ENCODE measurements at regions not wholly inside any gene's neighbourhood (a gene's known extent, or its start where the extent isn't known, plus 50 kb on each side); places are given as distances from the start of the nearest gene placed in this dataset.

DNA sequence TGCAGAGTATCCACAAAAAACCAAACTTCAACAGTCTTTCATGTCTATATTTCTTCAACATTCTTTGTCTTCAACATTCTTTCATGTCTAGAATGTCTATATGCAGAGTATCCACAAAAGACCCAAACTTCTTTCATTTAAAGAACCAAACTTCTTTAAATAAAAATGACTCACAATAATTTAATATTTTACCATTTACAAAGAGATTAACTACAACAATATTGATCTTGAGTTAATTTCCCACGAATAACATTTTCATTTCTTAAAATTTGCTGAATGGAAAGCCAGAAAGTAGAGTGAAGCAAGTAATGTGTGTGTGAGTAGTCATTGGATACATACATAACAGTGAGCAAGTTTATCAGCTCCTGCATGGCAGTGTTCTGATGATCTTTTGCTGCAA lies 1069.7 kb downstream of the EFNB2 start, which contains the start of gene DAOA:
Gene DAOA (plus strand): TSS at position 301 of the 400 bp plus-strand sequence.
- no peaks in the 10 kb centered on the region for H3K4me1 Mint-ChIP-seq (ENCODE audit: low read depth, unreplicated experiment)
- H3K4me3 Mint-ChIP-seq (ENCODE audit: unreplicated experiment) = no peak within 1 kb of the TSS
- TF ChIP-seq, protein P1, sequence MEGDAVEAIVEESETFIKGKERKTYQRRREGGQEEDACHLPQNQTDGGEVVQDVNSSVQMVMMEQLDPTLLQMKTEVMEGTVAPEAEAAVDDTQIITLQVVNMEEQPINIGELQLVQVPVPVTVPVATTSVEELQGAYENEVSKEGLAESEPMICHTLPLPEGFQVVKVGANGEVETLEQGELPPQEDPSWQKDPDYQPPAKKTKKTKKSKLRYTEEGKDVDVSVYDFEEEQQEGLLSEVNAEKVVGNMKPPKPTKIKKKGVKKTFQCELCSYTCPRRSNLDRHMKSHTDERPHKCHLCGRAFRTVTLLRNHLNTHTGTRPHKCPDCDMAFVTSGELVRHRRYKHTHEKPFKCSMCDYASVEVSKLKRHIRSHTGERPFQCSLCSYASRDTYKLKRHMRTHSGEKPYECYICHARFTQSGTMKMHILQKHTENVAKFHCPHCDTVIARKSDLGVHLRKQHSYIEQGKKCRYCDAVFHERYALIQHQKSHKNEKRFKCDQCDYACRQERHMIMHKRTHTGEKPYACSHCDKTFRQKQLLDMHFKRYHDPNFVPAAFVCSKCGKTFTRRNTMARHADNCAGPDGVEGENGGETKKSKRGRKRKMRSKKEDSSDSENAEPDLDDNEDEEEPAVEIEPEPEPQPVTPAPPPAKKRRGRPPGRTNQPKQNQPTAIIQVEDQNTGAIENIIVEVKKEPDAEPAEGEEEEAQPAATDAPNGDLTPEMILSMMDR (IDR thresholded peaks at IDR 0.05; ENCODE audit: partially characterized antibody, unreplicated experiment) = no peak
- H3K36me3 Mint-ChIP-seq (ENCODE audit: unreplicated experiment) = no peaks in the 10 kb centered on the region
- no peak within 1 kb of the TSS for H3K27ac Mint-ChIP-seq (ENCODE audit: unreplicated experiment)
- no peak for DNase-seq
- H3K9me3 Mint-ChIP-seq (ENCODE audit: unreplicated experiment) = no peaks in the 10 kb centered on the region
- H3K27me3 Mint-ChIP-seq (ENCODE audit: unreplicated experiment) = no peaks in the 10 kb centered on the region

DNA sequence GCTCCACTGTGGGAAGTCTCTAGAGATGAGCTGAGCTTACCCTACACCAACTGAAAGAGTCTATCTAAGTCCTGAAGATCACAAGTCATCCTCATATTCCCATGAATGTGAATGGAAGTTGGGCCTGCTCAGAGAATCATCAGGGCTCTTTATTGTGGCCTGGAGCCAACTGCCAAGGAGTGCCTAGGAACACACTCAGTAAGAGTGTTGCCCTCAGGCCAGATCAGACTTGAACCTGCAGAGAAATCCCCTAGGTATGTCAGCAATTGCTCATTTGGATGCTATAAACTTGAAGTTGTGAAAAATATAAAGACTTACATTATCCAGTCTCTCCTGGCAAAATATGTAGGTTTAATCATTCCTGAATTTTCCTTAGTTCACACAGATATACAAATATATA lies 1070.2 kb downstream of the EFNB2 start:
- Mint-ChIP-seq H3K4me3 (ENCODE audit: unreplicated experiment) (no peak overlapping the region), H3K9me3 (ENCODE audit: unreplicated experiment) (no peaks in the 10 kb centered on the region), H3K36me3 (ENCODE audit: unreplicated experiment) (no peaks in the 10 kb centered on the region), H3K27me3 (ENCODE audit: unreplicated experiment) (no peaks in the 10 kb centered on the region), H3K4me1 (ENCODE audit: low read depth, unreplicated experiment) (no peaks in the 10 kb centered on the region), H3K27ac (ENCODE audit: unreplicated experiment) (no peak overlapping the region)
- no peak for DNase-seq
- TF ChIP-seq, protein P1 (IDR thresholded peaks at IDR 0.05; ENCODE audit: partially characterized antibody, unreplicated experiment) = no peak

DNA sequence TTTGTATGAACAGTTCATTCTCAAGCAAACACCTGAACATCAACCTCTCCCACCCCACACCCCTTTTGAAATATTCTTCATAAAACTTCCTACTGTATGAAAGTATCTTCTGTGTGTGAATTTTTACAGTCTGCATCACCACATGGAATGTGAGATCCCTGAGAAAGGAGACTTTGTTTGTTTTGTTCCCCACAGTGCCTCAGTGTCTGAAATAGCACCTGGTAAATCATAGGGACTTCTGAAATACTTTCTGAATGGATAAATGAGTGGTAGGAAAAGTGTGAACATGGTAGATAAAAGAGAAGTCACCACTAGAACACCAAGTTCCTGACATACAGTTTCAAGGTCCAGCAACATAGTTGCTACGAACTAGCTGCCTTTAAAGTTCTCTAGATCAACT lies 1071.2 kb downstream of the EFNB2 start:
- H3K27me3 Mint-ChIP-seq (ENCODE audit: unreplicated experiment) = no peaks in the 10 kb centered on the region
- no peak for DNase-seq
- no peaks in the 10 kb centered on the region for H3K9me3 Mint-ChIP-seq (ENCODE audit: unreplicated experiment)
- H3K27ac Mint-ChIP-seq (ENCODE audit: unreplicated experiment) = no peak overlapping the region
- H3K4me1 Mint-ChIP-seq (ENCODE audit: low read depth, unreplicated experiment) = no peaks in the 10 kb centered on the region
- H3K4me3 Mint-ChIP-seq (ENCODE audit: unreplicated experiment) = no peak overlapping the region
- TF ChIP-seq, protein P1 (IDR thresholded peaks at IDR 0.05; ENCODE audit: partially characterized antibody, unreplicated experiment) = no peak
- H3K36me3 Mint-ChIP-seq (ENCODE audit: unreplicated experiment) = no peaks in the 10 kb centered on the region

DNA sequence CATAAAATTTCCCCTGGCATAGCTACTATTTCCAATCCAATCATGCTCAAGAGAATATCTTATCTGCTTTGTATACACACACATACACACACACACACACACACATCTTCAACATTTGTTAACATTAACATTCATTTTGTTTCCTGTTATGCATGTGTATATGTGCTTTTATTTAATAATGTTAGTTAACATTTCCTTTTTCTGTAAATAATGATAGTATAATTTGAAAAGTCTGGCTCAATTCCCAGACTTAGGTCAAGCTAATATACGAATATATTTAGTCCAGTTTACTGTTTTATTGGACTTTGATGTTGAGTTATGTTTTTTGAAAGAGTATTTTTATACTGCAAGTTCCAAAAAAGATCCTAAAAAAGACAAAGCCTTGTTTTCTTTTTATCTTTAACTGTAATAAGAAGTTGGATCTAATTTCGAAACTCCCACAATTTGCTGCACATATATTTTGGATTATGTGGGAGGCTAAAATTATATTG lies 1072.4 kb downstream of the EFNB2 start:
- H3K4me1 Mint-ChIP-seq (ENCODE audit: low read depth, unreplicated experiment) = no peaks in the 10 kb centered on the region
- DNase-seq = no peak
- H3K27ac Mint-ChIP-seq (ENCODE audit: unreplicated experiment) = no peak overlapping the region
- H3K9me3 Mint-ChIP-seq (ENCODE audit: unreplicated experiment) = no peaks in the 10 kb centered on the region
- TF ChIP-seq, protein P1 (IDR thresholded peaks at IDR 0.05; ENCODE audit: partially characterized antibody, unreplicated experiment) = no peak
- no peaks in the 10 kb centered on the region for H3K27me3 Mint-ChIP-seq (ENCODE audit: unreplicated experiment)
- H3K4me3 Mint-ChIP-seq (ENCODE audit: unreplicated experiment) = no peak overlapping the region
- H3K36me3 Mint-ChIP-seq (ENCODE audit: unreplicated experiment) = no peaks in the 10 kb centered on the region

DNA sequence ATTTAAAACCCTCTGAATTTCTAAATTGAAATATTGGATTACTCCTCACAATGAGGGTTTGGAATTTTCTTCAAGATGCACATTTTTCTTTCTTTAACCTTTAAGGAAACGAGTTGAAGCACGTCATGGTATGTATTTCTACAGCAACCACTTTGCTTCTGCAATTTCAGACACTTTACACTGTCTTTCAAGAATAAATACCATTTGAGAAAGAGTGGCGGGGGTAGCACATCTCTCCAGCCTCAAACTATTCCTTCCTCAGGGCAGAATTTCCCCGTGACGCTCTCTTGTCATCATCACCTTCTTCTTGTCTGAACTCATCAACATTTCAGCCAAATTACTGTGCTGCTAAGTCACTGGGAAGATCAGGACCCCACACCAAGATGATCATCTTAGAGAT lies 1073.4 kb downstream of the EFNB2 start:
- TF ChIP-seq, protein P1 (IDR thresholded peaks at IDR 0.05; ENCODE audit: partially characterized antibody, unreplicated experiment) = no peak
- no peak overlapping the region for H3K4me3 Mint-ChIP-seq (ENCODE audit: unreplicated experiment)

More for the DNA sequence above, 1073.4 kb downstream of the EFNB2 start:
- Mint-ChIP-seq H3K36me3 (ENCODE audit: unreplicated experiment) (no peaks in the 10 kb centered on the region), H3K27ac (ENCODE audit: unreplicated experiment) (no peak overlapping the region), H3K4me1 (ENCODE audit: low read depth, unreplicated experiment) (no peaks in the 10 kb centered on the region), H3K9me3 (ENCODE audit: unreplicated experiment) (no peaks in the 10 kb centered on the region), H3K27me3 (ENCODE audit: unreplicated experiment) (no peaks in the 10 kb centered on the region)
- DNase-seq = no peak
